Esophagus muscularis mucosa (tissue), 3 donors: ENCODE measurements at regions not wholly inside any gene's neighbourhood (a gene's known extent, or its start where the extent isn't known, plus 50 kb on each side); places are given as distances from the start of the nearest gene placed in this dataset.

Experiments used
- CTCF ChIP-seq, 3 experiments: fragments of 200-600 bp in 2 of 3; fragments of 450-650 bp in 1 of 3; sonication (generic) in 2 of 3; IDR thresholded peaks; one replicate each; pipeline ENCODE4 v1.5.1; 2017 to 2019; ENCODE audit warnings: antibody characterized with exemption in 3 of 3, mild to moderate bottlenecking in 2 of 3, moderate library complexity in 1 of 3
- POLR2A ChIP-seq: fragments of 450-650 bp; IDR thresholded peaks from one replicate; pipeline ENCODE4 v1.6.1; 2017; ENCODE audit warnings: antibody characterized with exemption, moderate library complexity, mild to moderate bottlenecking, low read depth

- TF ChIP-seq CTCF (IDR thresholded peaks at IDR 0.05) (no peak), POLR2A (no peak)
These were observed 267.3 kb upstream of the MKI67 start for GRCh38 chr10:128393546-128393945.
